NCI-H526 (cell line): ENCODE measurements at regions not wholly inside any gene's neighbourhood (a gene's known extent, or its start where the extent isn't known, plus 50 kb on each side); places are given as distances from the start of the nearest gene placed in this dataset.

Experiments used
- DNase-seq, 2 experiments: peaks; one replicate each; lab custom pipeline; 2025; lab: John Stamatoyannopoulos, UW

DNA sequence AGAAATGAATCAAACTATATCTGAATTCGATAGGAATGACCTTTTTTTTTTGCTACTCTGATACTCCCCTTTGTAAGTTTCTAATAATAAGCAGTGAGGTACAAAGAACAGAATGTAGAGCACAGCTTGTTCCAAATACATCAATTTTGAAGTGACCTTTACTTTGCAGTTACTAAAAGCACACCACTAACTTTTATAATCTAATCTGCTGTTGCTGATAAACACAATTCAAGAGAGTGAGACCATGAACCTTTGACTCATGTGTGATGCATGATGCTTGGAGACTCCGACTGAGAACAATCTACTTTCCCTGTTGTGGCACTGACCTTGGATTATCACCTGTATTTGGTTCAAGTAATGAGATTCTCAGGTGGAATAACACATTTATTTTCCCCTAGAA lies 91.6 kb upstream of the GNPDA2 start:
- no peak for DNase-seq

DNA sequence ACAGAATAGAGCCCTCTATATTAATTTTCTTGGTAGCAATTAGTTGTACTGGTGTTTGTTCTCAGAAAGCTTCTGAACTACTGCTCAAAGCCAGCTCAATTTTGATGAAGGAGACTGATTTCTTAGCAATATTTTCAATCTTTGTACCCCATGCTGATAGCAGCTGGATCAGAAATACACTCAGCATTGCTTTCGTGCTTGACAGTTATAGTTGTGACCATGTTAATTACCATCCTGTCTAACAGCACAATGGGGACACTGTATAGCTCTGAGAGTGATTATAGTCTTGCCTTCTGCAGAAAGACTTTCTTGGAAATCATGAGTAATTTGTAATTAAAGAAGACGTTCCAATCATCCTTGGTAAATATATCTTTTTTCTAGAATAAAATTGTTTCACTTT lies 79.7 kb upstream of the GNPDA2 start:
- DNase-seq = no peak

DNA sequence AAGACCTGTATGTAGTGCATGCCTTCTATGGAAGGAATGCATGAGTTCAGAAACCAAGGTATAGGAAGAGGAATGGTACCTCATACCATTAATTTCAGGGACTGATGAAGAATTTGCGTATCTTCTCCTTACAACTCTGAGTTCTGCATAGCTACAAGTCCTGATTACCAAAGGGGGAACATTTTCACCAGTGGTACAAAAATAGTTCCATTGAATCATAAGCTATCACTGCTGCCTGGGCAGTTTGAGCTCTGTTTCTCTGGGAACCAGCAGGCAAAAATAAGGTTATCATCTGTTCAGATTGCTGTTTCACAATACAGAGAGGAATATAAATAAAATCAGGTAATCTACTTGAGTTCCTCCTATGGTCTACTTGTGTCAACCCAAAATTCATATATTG lies 77.9 kb upstream of the GNPDA2 start:
- DNase-seq = no peak

DNA sequence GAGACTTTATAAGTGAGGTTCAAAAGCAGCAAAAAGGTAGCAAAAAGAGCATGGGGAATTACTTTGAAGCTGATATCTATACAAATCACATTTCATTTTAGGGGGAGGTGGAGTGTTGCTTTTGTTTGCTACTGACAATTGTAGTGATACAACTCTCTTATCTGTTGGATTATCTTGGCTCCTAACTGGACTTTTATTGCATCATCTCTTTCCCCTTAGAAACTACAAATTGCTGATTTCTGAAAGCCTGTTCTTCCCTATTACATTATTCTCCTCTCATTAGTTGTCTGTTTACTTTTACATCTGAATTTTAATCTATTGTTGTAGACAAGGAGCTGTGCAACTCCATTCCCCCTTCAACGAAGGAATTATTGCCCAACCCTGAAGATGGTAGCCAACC lies 75.0 kb upstream of the GNPDA2 start:
- no peak for DNase-seq

DNA sequence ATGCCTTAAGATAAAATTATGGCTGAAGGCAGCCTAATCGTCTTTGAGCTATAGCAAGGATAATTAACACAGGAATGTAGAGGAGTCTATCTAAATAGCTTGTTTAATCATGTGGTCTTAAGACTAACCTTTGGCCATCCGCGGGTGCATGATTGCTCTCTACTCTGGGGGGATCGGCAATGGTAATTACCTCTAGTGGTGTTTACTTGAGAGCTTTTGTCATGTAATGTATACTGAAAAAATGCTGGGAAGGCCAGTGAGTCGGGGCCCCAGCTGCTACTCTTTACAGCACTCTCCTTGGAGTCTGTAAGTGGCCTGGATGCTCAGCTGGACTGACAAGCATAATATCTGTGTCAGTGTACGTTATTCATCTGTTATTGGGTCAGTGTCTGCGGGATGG lies 65.5 kb upstream of the GNPDA2 start:
- DNase-seq = no peak

DNA sequence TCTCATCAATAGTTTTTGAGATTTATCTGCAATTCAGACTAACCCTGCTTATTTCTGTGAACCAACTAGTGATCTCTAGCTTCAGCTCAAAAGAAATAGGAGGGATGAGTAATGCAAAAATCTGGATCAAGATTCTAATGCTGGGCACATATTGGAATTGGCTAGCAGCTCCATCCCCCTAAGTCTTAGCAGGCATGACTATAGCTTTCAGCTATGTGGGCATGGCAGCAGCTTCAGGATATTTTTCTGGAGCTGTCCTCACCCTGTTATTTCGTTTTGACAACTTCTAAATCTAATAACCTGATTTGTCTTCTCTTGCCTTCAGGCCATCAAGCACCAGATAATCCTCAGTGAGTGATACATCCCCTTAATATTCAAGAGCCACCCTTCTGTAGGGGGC lies 50.8 kb upstream of the GNPDA2 start:
- no peak for DNase-seq
